WTC11 (cell line): ENCODE measurements at regions not wholly inside any gene's neighbourhood (a gene's known extent, or its start where the extent isn't known, plus 50 kb on each side); places are given as distances from the start of the nearest gene placed in this dataset.

Experiments used
- ATAC-seq: fragments of 200-7000 bp; cut with Tn5 transposase; 2 replicates; pipeline ENCODE4 v1.10.0; 2021; ENCODE audit warnings: mild to moderate bottlenecking, moderate library complexity
- CTCF ChIA-PET: fragments of 300-600 bp; sonication (Branson Sonifier 250); formaldehyde crosslinking; loops from one replicate; lab custom pipeline; 2021; ENCODE audit warnings: antibody characterized with exemption; lab: Charles Lee
- POLR2A ChIA-PET: fragments of 350-600 bp; sonication (Branson Sonifier 250); formaldehyde crosslinking; loops from one replicate; lab custom pipeline; 2021; ENCODE audit warnings: antibody characterized with exemption; lab: Charles Lee
- DNase-seq: peaks from one replicate; pipeline ENCODE4 v3.0.0; 2021; ENCODE audit warnings: low spot score
- H3K27ac Mint-ChIP-seq: 2 replicates; pipeline ENCODE4 v1.8.0; 2021; ENCODE audit warnings: mixed read lengths
- H3K27me3 Mint-ChIP-seq: 2 replicates; pipeline ENCODE4 v1.8.0; 2021; ENCODE audit warnings: low read depth, mild to moderate bottlenecking, moderate library complexity, mixed read lengths
- H3K36me3 Mint-ChIP-seq: 2 replicates; pipeline ENCODE4 v1.8.0; 2021; ENCODE audit warnings: mixed read lengths
- H3K4me1 Mint-ChIP-seq: 2 replicates; pipeline ENCODE4 v1.8.0; 2022; ENCODE audit warnings: mixed read lengths
- H3K4me3 Mint-ChIP-seq: 2 replicates; pipeline ENCODE4 v1.8.0; 2021; ENCODE audit warnings: mild to moderate bottlenecking, moderate library complexity, mixed read lengths
- H3K9me3 Mint-ChIP-seq: 2 replicates; pipeline ENCODE4 v1.8.0; 2021; ENCODE audit warnings: mixed read lengths
- ARID4B ChIP-seq: sonication (generic); formaldehyde crosslinking; IDR thresholded peaks from 2 replicates; pipeline ENCODE4 v1.8.0; 2023; ENCODE audit warnings: missing genetic modification reagents, mild to moderate bottlenecking, borderline replicate concordance
- EMX1 ChIP-seq: fragments of 250-450 bp; sonication (Bioruptor Pico); IDR thresholded peaks from 2 replicates; pipeline ENCODE4 v1.8.0; 2021; ENCODE audit warnings: mild to moderate bottlenecking
- ESRRA ChIP-seq: sonication (generic); formaldehyde crosslinking; IDR thresholded peaks from 2 replicates; pipeline ENCODE4 v1.8.1; 2022; ENCODE audit warnings: mild to moderate bottlenecking, missing genetic modification reagents, borderline replicate concordance
- FOXJ3 ChIP-seq: sonication (generic); formaldehyde crosslinking; IDR thresholded peaks from 2 replicates; pipeline ENCODE4 v1.9.0; 2021; ENCODE audit warnings: missing genetic modification reagents, mild to moderate bottlenecking, borderline replicate concordance
- FOXK1 ChIP-seq: sonication (generic); formaldehyde crosslinking; IDR thresholded peaks from 2 replicates; pipeline ENCODE4 v1.8.0; 2022; ENCODE audit warnings: mild to moderate bottlenecking, moderate library complexity, missing genetic modification reagents
- GRHL2 ChIP-seq: fragments of 250-450 bp; sonication (Bioruptor Pico); IDR thresholded peaks from 2 replicates; pipeline ENCODE4 v1.8.0; 2022; ENCODE audit warnings: mild to moderate bottlenecking, moderate library complexity; ENCODE audit not compliant: insufficient replicate concordance, severe bottlenecking
- HMGXB4 ChIP-seq: sonication (generic); formaldehyde crosslinking; IDR thresholded peaks from 2 replicates; pipeline ENCODE4 v1.8.1; 2023; ENCODE audit warnings: mild to moderate bottlenecking, moderate library complexity, missing genetic modification reagents
- JAZF1 ChIP-seq: fragments of 250-450 bp; sonication (Bioruptor Pico); IDR thresholded peaks from 2 replicates; pipeline ENCODE4 v1.9.0; 2021; ENCODE audit warnings: moderate library complexity, mild to moderate bottlenecking, inconsistent platforms
- JUN ChIP-seq: sonication (generic); formaldehyde crosslinking; IDR thresholded peaks from 2 replicates; pipeline ENCODE4 v1.8.0; 2023; ENCODE audit warnings: mild to moderate bottlenecking, missing genetic modification reagents
- MLX ChIP-seq: sonication (generic); formaldehyde crosslinking; IDR thresholded peaks from 2 replicates; pipeline ENCODE4 v1.8.1; 2023; ENCODE audit warnings: mild to moderate bottlenecking, missing genetic modification reagents, moderate library complexity
- OVOL2 ChIP-seq: fragments of 250-450 bp; sonication (Bioruptor Pico); IDR thresholded peaks from 2 replicates; pipeline ENCODE4 v1.9.0; 2021; ENCODE audit warnings: mild to moderate bottlenecking, borderline replicate concordance
- PRRX2 ChIP-seq: fragments of 250-450 bp; sonication (Bioruptor Pico); IDR thresholded peaks from 2 replicates; pipeline ENCODE4 v1.8.0; 2021; ENCODE audit warnings: mild to moderate bottlenecking
- RORB ChIP-seq: fragments of 250-450 bp; sonication (Bioruptor Pico); IDR thresholded peaks from 2 replicates; pipeline ENCODE4 v1.9.0; 2021; ENCODE audit warnings: mild to moderate bottlenecking
- SOX15 ChIP-seq: fragments of 250-450 bp; sonication (Bioruptor Pico); IDR thresholded peaks from 2 replicates; pipeline ENCODE4 v1.9.0; 2021; ENCODE audit warnings: mild to moderate bottlenecking
- TEAD1 ChIP-seq: sonication (generic); formaldehyde crosslinking; IDR thresholded peaks from 2 replicates; pipeline ENCODE4 v1.8.0; 2022; ENCODE audit warnings: mild to moderate bottlenecking, missing genetic modification reagents
- TP53 ChIP-seq: sonication (generic); formaldehyde crosslinking; IDR thresholded peaks from 2 replicates; pipeline ENCODE4 v1.8.1; 2023; ENCODE audit warnings: mild to moderate bottlenecking, missing genetic modification reagents
- USF2 ChIP-seq: sonication (generic); formaldehyde crosslinking; IDR thresholded peaks from 2 replicates; pipeline ENCODE4 v1.8.1; 2023; ENCODE audit warnings: mild to moderate bottlenecking, missing genetic modification reagents, moderate library complexity
- ZNF423 ChIP-seq: fragments of 250-450 bp; sonication (Bioruptor Pico); IDR thresholded peaks from 2 replicates; pipeline ENCODE4 v2.1.2; 2022; ENCODE audit warnings: mild to moderate bottlenecking, moderate library complexity
- TF ChIP-seq, protein P1 (sequence below): sonication (generic); formaldehyde crosslinking; IDR thresholded peaks from 2 replicates; pipeline ENCODE4 v1.8.0; 2022; ENCODE audit warnings: mild to moderate bottlenecking, missing genetic modification reagents
- TF ChIP-seq, protein P2 (sequence below): fragments of 250-450 bp; sonication (Bioruptor Pico); IDR thresholded peaks from 2 replicates; pipeline ENCODE4 v2.1.2; 2022; ENCODE audit warnings: mild to moderate bottlenecking, moderate library complexity

DNA sequence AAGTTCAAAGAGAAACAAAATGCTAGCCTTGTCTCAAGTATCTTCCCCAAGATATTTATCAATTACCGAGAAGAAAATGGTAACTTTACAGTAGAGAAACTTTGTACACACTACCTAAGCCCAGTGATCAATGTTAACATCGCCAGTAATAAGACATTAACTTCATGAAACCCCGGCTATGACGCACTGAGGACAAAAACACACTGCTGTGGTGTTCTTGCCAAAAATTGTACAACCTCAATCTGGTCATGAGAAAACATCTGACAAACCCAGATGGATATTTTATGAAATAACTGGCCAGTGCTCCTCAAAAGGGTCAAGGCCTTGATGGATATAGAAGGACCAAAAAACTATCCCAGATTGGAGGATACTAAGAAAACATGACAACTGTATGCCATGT is 85.5 kb upstream of the DTNBP1 start:
- H3K36me3 Mint-ChIP-seq: peaks cover 4% of the 10 kb centered on the region; the same call in 1 of the 2 replicates
- H3K4me3 Mint-ChIP-seq: no peak overlapping the region
- no peak overlapping the region for H3K27ac Mint-ChIP-seq
- H3K27me3 Mint-ChIP-seq: no peaks in the 10 kb centered on the region
- TF ChIP-seq GRHL2 (CRISPR knock-in tag): no peak
- ATAC-seq (no peak), DNase-seq (no peak)
- H3K4me1 Mint-ChIP-seq: peaks cover 22% of the 10 kb centered on the region
- ChIA-PET POLR2A (no interaction called here), CTCF (no interaction called here)
- peaks cover 14% of the 10 kb centered on the region for H3K9me3 Mint-ChIP-seq

GRCh38 chr6:15747354-15747883 is 84.6 kb upstream of the DTNBP1 start:
- Mint-ChIP-seq H3K9me3 (peaks cover 23% of the 10 kb centered on the region), H3K4me3 (no peak overlapping the region), H3K36me3 (peaks cover 7% of the 10 kb centered on the region), H3K27ac (no peak overlapping the region), H3K4me1 (peaks cover 22% of the 10 kb centered on the region), H3K27me3 (no peaks in the 10 kb centered on the region)
- ChIA-PET CTCF (interaction anchor here (1.0 kb wide), 1 partner anchor 56 kb away, joined by 4 read pairs; no protein-coding TSS in a partner anchor), POLR2A (no interaction called here)
- no peak for TF ChIP-seq FOXJ3
- TF ChIP-seq TP53: no peak
- no peak for TF ChIP-seq MLX (CRISPR knock-in tag)
- no peak for TF ChIP-seq OVOL2 (CRISPR knock-in tag)
- TF ChIP-seq JUN: no peak
- TF ChIP-seq HMGXB4 (CRISPR knock-in tag): no peak
- TF ChIP-seq SOX15: no peak
- TF ChIP-seq EMX1: no peak
- TF ChIP-seq, protein P1, sequence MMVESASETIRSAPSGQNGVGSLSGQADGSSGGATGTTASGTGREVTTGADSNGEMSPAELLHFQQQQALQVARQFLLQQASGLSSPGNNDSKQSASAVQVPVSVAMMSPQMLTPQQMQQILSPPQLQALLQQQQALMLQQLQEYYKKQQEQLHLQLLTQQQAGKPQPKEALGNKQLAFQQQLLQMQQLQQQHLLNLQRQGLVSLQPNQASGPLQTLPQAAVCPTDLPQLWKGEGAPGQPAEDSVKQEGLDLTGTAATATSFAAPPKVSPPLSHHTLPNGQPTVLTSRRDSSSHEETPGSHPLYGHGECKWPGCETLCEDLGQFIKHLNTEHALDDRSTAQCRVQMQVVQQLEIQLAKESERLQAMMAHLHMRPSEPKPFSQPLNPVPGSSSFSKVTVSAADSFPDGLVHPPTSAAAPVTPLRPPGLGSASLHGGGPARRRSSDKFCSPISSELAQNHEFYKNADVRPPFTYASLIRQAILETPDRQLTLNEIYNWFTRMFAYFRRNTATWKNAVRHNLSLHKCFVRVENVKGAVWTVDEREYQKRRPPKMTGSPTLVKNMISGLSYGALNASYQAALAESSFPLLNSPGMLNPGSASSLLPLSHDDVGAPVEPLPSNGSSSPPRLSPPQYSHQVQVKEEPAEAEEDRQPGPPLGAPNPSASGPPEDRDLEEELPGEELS (CRISPR knock-in tag): no peak
- no peak for TF ChIP-seq FOXK1 (CRISPR knock-in tag)
- TF ChIP-seq PRRX2: no peak
- TF ChIP-seq JAZF1: no peak
- no peak for TF ChIP-seq RORB (CRISPR knock-in tag)
- no peak for TF ChIP-seq ESRRA (CRISPR knock-in tag)
- ATAC-seq (no peak), DNase-seq (no peak)

- Mint-ChIP-seq H3K4me1 (peaks cover 22% of the 10 kb centered on the region), H3K27me3 (no peaks in the 10 kb centered on the region), H3K27ac (peak overlapping the region; percentile 71; the same call in 1 of the 2 replicates), H3K9me3 (peaks cover 31% of the 10 kb centered on the region), H3K4me3 (no peak overlapping the region), H3K36me3 (peaks cover 13% of the 10 kb centered on the region)
- TF ChIP-seq, protein P2, sequence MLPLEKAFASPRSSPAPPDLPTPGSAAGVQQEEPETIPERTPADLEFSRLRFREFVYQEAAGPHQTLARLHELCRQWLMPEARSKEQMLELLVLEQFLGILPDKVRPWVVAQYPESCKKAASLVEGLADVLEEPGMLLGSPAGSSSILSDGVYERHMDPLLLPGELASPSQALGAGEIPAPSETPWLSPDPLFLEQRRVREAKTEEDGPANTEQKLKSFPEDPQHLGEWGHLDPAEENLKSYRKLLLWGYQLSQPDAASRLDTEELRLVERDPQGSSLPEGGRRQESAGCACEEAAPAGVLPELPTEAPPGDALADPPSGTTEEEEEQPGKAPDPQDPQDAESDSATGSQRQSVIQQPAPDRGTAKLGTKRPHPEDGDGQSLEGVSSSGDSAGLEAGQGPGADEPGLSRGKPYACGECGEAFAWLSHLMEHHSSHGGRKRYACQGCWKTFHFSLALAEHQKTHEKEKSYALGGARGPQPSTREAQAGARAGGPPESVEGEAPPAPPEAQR (CRISPR knock-in tag): no peak
- TF ChIP-seq ARID4B: no peak
- TF ChIP-seq TEAD1 (CRISPR knock-in tag): 0 out of 2 replicates have a peak, but pooled peaks have one; percentile 44
- no peak for TF ChIP-seq USF2 (CRISPR knock-in tag)
- TF ChIP-seq ZNF423 (CRISPR knock-in tag): no peak
- ATAC-seq (peak; percentile 23), DNase-seq (no peak)
- CTCF ChIA-PET: interaction anchor here (0.8 to 1.2 kb wide), 3 partner anchors 54 to 1566 kb away, joined by 3 to 4 read pairs (median 3); no protein-coding TSS in a partner anchor
- POLR2A ChIA-PET: no interaction called here
These were observed 83.0 kb upstream of the DTNBP1 start for GRCh38 chr6:15745781-15746180.
